PFSK-1 (cell line): ENCODE measurements at regions not wholly inside any gene's neighbourhood (a gene's known extent, or its start where the extent isn't known, plus 50 kb on each side); places are given as distances from the start of the nearest gene placed in this dataset.

Experiments
- FOXP2 ChIP-seq: optimal IDR thresholded peaks from 2 replicates; pipeline ENCODE3; 2011; ENCODE audit warnings: borderline replicate concordance, control low read depth, inconsistent platforms; ENCODE audit not compliant: insufficient read depth; ENCODE audit errors: extremely low read length, extremely low read depth
- POLR2AphosphoS5 ChIP-seq: IDR thresholded peaks from 2 replicates; pipeline ENCODE4 v1.6.1; 2012; ENCODE audit warnings: low read depth, mild to moderate bottlenecking, control low read depth, low read length, moderate library complexity
- SIN3A ChIP-seq: IDR thresholded peaks from 2 replicates; pipeline ENCODE4 v1.6.1; 2012; ENCODE audit warnings: mild to moderate bottlenecking, low read length, moderate library complexity, borderline replicate concordance; ENCODE audit not compliant: insufficient read depth
- TAF1 ChIP-seq: IDR thresholded peaks from 2 replicates; pipeline ENCODE4 v1.6.1; 2012; ENCODE audit warnings: low read length, control low read depth, borderline replicate concordance; ENCODE audit not compliant: insufficient read depth
- TF ChIP-seq, protein P1 (sequence below), 2 experiments: IDR thresholded peaks; 2 replicates each; pipeline versions ENCODE4 v1.6.1 to v1.8.0; 2011 to 2012; ENCODE audit warnings: low read depth in 2 of 2, low read length in 2 of 2, control low read depth in 1 of 2, inconsistent platforms in 1 of 2, mild to moderate bottlenecking in 1 of 2, moderate library complexity in 1 of 2; ENCODE audit not compliant: insufficient read depth in 1 of 2

DNA sequence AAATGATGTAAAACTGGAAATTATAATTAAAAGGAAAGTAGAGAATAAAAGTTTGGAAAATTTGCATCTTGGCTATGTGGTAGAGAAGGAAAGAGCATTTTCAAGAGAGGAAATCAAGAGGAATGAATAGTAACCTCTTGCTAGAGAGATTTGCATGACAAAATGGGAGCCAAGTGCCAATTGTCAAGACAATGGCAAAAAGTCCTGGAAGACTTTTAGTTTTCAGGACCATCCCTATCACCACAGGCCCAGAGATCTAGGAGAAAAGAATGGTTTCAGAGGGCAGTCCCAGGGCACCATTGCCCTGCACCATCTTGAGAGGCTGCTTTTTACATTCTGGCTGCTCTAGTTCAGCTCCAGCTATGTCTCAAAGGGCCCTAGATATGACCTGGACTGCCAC lies 1427.6 kb downstream of the ZPLD1 start:
- no peak for TF ChIP-seq POLR2AphosphoS5
- TF ChIP-seq, protein P1, sequence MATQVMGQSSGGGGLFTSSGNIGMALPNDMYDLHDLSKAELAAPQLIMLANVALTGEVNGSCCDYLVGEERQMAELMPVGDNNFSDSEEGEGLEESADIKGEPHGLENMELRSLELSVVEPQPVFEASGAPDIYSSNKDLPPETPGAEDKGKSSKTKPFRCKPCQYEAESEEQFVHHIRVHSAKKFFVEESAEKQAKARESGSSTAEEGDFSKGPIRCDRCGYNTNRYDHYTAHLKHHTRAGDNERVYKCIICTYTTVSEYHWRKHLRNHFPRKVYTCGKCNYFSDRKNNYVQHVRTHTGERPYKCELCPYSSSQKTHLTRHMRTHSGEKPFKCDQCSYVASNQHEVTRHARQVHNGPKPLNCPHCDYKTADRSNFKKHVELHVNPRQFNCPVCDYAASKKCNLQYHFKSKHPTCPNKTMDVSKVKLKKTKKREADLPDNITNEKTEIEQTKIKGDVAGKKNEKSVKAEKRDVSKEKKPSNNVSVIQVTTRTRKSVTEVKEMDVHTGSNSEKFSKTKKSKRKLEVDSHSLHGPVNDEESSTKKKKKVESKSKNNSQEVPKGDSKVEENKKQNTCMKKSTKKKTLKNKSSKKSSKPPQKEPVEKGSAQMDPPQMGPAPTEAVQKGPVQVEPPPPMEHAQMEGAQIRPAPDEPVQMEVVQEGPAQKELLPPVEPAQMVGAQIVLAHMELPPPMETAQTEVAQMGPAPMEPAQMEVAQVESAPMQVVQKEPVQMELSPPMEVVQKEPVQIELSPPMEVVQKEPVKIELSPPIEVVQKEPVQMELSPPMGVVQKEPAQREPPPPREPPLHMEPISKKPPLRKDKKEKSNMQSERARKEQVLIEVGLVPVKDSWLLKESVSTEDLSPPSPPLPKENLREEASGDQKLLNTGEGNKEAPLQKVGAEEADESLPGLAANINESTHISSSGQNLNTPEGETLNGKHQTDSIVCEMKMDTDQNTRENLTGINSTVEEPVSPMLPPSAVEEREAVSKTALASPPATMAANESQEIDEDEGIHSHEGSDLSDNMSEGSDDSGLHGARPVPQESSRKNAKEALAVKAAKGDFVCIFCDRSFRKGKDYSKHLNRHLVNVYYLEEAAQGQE (IDR thresholded peaks at IDR 0.05; ENCODE audit: insufficient read depth in 1 of 2, low read depth in 2 of 2, low read length in 2 of 2) = no peak
- TF ChIP-seq SIN3A = no peak
- no peak for TF ChIP-seq FOXP2
- no peak for TF ChIP-seq TAF1

DNA sequence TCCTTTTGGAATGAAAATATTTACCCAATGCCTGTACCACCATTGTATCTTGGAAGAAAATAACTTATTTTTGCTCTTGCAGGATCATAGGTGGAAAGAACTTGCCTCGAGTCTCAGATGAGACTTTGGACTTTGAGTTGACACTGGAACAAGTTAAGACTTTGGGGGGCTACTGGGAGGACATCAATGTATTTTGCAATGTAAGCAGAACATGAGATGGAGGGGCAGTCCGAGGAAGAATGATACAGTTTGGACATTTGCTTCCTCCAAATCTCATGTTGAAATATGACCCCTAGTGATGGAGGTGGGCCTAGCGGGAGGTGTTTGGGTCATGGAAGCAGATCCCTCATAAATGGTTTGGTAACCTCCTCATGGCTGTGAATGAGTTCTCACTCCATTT lies 1428.6 kb downstream of the ZPLD1 start:
- TF ChIP-seq SIN3A (no peak), POLR2AphosphoS5 (no peak), TAF1 (no peak)

GRCh38 chr3:103866113-103866512 lies 1431.3 kb downstream of the ZPLD1 start:
- TF ChIP-seq SIN3A (no peak), TAF1 (no peak), FOXP2 (no peak), POLR2AphosphoS5 (no peak)
- TF ChIP-seq, protein P1 (IDR thresholded peaks at IDR 0.05; ENCODE audit: insufficient read depth in 1 of 2, low read depth in 2 of 2, low read length in 2 of 2) = no peak

DNA sequence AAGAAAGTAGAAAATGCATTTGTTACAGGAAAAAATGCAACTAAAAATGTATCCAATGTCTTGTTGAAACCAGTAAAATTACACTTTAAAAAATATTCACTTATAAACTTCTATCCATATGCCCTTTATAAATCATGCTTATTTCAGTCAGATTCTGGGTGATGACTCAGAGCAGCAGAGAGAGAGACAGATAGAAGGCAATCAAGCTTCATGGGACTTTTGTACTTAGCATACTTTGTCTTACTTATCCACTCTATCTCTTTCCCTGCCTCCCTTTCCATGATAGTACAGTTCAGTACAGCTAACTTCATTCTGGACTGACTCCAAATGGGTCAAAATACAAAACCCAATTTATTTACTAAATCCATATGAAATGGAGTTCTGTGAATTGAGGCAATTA lies 1438.2 kb downstream of the ZPLD1 start:
- TF ChIP-seq FOXP2 (no peak), POLR2AphosphoS5 (no peak), TAF1 (no peak), SIN3A (no peak)
- TF ChIP-seq, protein P1 (IDR thresholded peaks at IDR 0.05; ENCODE audit: insufficient read depth in 1 of 2, low read depth in 2 of 2, low read length in 2 of 2) = no peak

- no peak for TF ChIP-seq FOXP2
Observed at GRCh38 chr3:103873897-103874545, 1439.2 kb downstream of the ZPLD1 start.

GRCh38 chr3:103889675-103890074 lies 1454.9 kb downstream of the ZPLD1 start:
- TF ChIP-seq, protein P1 (IDR thresholded peaks at IDR 0.05; ENCODE audit: insufficient read depth in 1 of 2, low read depth in 2 of 2, low read length in 2 of 2) = no peak
- no peak for TF ChIP-seq TAF1
- TF ChIP-seq FOXP2 = no peak
- TF ChIP-seq POLR2AphosphoS5 = no peak
- no peak for TF ChIP-seq SIN3A
